ENCODE measurements at regions not wholly inside any gene's neighbourhood (a gene's known extent, or its start where the extent isn't known, plus 50 kb on each side); places are given as distances from the start of the nearest gene placed in this dataset.

- 69 to 72% methylated on average over 3 of the region's 3 CpGs for WGBS, 2 donors
- H3K27ac ChIP-seq: no peak overlapping the region
- H3K36me3 ChIP-seq (ENCODE audit: low read depth, missing control alignments): no peaks in the 10 kb centered on the region
- no peaks in the 10 kb centered on the region for H3K9me3 ChIP-seq
- DNase-seq: no peak
- TF ChIP-seq POLR2A (IDR thresholded peaks at IDR 0.05): no peak
- no peaks in the 10 kb centered on the region for H3K27me3 ChIP-seq
- no peak overlapping the region for H3K4me3 ChIP-seq
- intact Hi-C loops (cut with DNase I; ENCODE audit: low total_unique reads): no loop called here
- peaks cover 4% of the 10 kb centered on the region for H3K4me1 ChIP-seq
Measured at GRCh38 chr7:46996972-46997371, 584.9 kb downstream of the TNS3 start.

- H3K36me3 ChIP-seq (ENCODE audit: low read depth, missing control alignments): no peaks in the 10 kb centered on the region
- H3K9me3 ChIP-seq: no peaks in the 10 kb centered on the region
- no peak for DNase-seq
- no peak overlapping the region for H3K4me3 ChIP-seq
- intact Hi-C loops (cut with DNase I; ENCODE audit: low total_unique reads): no loop called here
- peaks cover 4% of the 10 kb centered on the region for H3K4me1 ChIP-seq
- TF ChIP-seq CTCF (IDR thresholded peaks at IDR 0.05): no peak
- no peaks in the 10 kb centered on the region for H3K27me3 ChIP-seq
- WGBS, 2 donors: 57 to 79% methylated on average over 3 of the region's 3 CpGs
- H3K27ac ChIP-seq: no peak overlapping the region
Measured at GRCh38 chr7:46993396-46993795, 588.5 kb downstream of the TNS3 start.

- no peaks in the 10 kb centered on the region for H3K36me3 ChIP-seq (ENCODE audit: low read depth, missing control alignments)
- no peaks in the 10 kb centered on the region for H3K4me1 ChIP-seq
- no peaks in the 10 kb centered on the region for H3K27me3 ChIP-seq
- no peak for DNase-seq
- H3K4me3 ChIP-seq: no peak overlapping the region
- no peak overlapping the region for H3K27ac ChIP-seq
- no peaks in the 10 kb centered on the region for H3K9me3 ChIP-seq
- TF ChIP-seq POLR2A (IDR thresholded peaks at IDR 0.05) (no peak), CTCF (IDR thresholded peaks at IDR 0.05) (no peak)
- intact Hi-C loops (cut with DNase I; ENCODE audit: low total_unique reads): no loop called here
Measured at GRCh38 chr7:46990761-46991160, 591.1 kb downstream of the TNS3 start.

- no peak for DNase-seq
- Histone ChIP-seq H3K27ac (no peak overlapping the region), H3K36me3 (ENCODE audit: low read depth, missing control alignments) (no peaks in the 10 kb centered on the region), H3K27me3 (no peaks in the 10 kb centered on the region), H3K9me3 (no peaks in the 10 kb centered on the region), H3K4me1 (no peaks in the 10 kb centered on the region), H3K4me3 (no peak overlapping the region)
- no peak for TF ChIP-seq CTCF (IDR thresholded peaks at IDR 0.05)
- no peak for TF ChIP-seq POLR2A (IDR thresholded peaks at IDR 0.05)
- intact Hi-C loops (cut with DNase I; ENCODE audit: low total_unique reads): no loop called here
Measured at GRCh38 chr7:46989247-46989646, 592.7 kb downstream of the TNS3 start.

- intact Hi-C loops (cut with DNase I; ENCODE audit: low total_unique reads): no loop called here
- no peak overlapping the region for H3K27ac ChIP-seq
- no peaks in the 10 kb centered on the region for H3K4me1 ChIP-seq
- no peaks in the 10 kb centered on the region for H3K27me3 ChIP-seq
- 93 to 97% methylated on average over 8 of the region's 8 CpGs for WGBS, 2 donors
- H3K4me3 ChIP-seq: no peak overlapping the region
- no peaks in the 10 kb centered on the region for H3K36me3 ChIP-seq (ENCODE audit: low read depth, missing control alignments)
- TF ChIP-seq POLR2A (IDR thresholded peaks at IDR 0.05): no peak
- no peak for TF ChIP-seq CTCF (IDR thresholded peaks at IDR 0.05)
- H3K9me3 ChIP-seq: no peaks in the 10 kb centered on the region
- no peak for DNase-seq
Measured at GRCh38 chr7:46982928-46983327, 599.0 kb downstream of the TNS3 start.
